ENCODE measurements at regions not wholly inside any gene's neighbourhood (a gene's known extent, or its start where the extent isn't known, plus 50 kb on each side); places are given as distances from the start of the nearest gene placed in this dataset.

DNA sequence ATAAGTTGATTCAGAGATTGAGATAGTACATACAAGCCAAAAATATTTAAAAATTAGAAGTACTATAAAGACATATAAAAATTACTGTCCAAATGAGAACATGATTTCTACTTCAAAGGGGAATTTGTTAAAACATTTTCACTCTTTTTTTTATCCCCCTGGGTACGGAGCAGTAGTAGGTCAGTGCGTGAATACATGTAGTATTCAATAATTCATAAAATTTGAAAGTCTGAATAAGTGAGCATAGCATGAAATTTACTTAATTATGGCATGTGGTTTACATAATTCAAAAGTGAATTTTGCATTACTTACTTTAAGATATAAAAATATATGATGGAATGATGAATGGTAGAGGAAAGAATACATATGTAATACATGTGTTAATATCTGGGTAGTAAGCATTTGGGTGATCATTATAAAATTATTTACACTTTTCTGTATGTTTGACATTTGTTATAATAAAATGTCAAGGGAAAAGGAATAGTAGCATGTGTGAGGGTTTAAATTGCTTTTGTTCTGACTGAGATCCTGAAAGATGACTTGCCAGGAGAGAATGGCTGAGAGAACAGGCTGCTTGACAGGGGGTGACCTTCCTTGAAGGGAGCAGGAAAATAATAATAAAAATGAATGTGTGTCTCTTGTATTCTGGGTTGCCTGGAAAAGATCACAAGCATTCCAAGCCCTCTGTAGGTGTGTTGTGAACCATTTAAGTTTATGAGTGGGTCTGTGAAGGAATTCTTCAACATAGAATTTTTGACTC lies 1178.8 kb downstream of the ZPLD1 start:
- no peak overlapping the region for H3K9ac ChIP-seq (ENCODE audit: low read length)
- no peaks in the 10 kb centered on the region for H3K4me1 ChIP-seq (ENCODE audit: control insufficient read depth, insufficient read depth, low read length)
- no peaks in the 10 kb centered on the region for H3K27me3 ChIP-seq (ENCODE audit: control insufficient read depth, insufficient read depth, low read length)
- no peak overlapping the region for H3K4me3 ChIP-seq (ENCODE audit: low read depth, low read length)
- H3K36me3 ChIP-seq (ENCODE audit: control insufficient read depth, insufficient read depth, low read length) = no peaks in the 10 kb centered on the region
- H3K9me3 ChIP-seq (ENCODE audit: control insufficient read depth, insufficient read depth, low read depth, low read length) = peaks cover under 1% of the 10 kb centered on the region; the same call in 1 of the 2 replicates
- no peak overlapping the region for H3K27ac ChIP-seq (ENCODE audit: low read depth, low read length)

DNA sequence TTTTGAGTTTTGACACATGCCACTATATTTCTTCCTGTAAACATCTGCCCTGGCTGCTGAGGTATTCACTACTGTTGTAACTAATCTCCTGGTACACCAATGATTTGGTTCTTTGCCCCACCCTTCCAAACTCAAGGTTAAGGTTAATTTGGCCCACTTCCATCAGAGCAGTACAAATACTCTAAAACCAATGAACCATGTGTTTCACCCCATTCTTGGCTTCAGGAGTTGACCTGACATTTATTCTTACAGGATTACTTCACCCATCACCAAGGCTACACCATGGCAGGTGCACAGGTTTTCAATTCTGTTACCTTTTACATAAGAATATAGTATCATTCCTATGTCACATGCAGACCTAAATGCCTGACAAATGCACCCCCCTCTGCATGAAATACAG lies 1179.9 kb downstream of the ZPLD1 start:
- no peaks in the 10 kb centered on the region for H3K4me1 ChIP-seq (ENCODE audit: control insufficient read depth, insufficient read depth, low read length)
- H3K27ac ChIP-seq (ENCODE audit: low read depth, low read length) = no peak overlapping the region
- H3K27me3 ChIP-seq (ENCODE audit: control insufficient read depth, insufficient read depth, low read length) = no peaks in the 10 kb centered on the region
- no peak overlapping the region for H3K9ac ChIP-seq (ENCODE audit: low read length)
- H3K36me3 ChIP-seq (ENCODE audit: control insufficient read depth, insufficient read depth, low read length) = no peaks in the 10 kb centered on the region
- no peak overlapping the region for H3K4me3 ChIP-seq (ENCODE audit: low read depth, low read length)
- peaks cover 9% of the 10 kb centered on the region for H3K9me3 ChIP-seq (ENCODE audit: control insufficient read depth, insufficient read depth, low read depth, low read length)

DNA sequence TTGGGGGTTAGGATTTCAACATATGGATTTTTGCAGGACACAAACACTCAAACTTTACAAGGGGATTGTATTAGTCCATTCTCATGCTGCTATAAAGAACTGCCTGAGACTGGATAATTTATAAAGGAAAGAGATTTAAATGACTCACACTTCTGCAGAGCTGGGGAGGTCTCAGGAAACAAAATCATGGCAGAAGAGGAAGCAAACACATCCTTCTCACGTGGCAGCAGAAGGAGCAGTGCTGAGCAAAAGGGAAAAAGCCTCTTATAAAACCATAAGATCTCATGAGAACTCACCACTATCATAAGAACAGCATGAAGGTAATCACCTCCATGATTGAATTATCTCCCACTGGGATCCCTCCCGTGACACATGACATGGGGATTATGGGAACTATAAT lies 1183.1 kb downstream of the ZPLD1 start:
- Histone ChIP-seq H3K4me1 (ENCODE audit: control insufficient read depth, insufficient read depth, low read length) (no peaks in the 10 kb centered on the region), H3K4me3 (ENCODE audit: low read depth, low read length) (no peak overlapping the region), H3K9me3 (ENCODE audit: control insufficient read depth, insufficient read depth, low read depth, low read length) (peaks cover 9% of the 10 kb centered on the region), H3K27me3 (ENCODE audit: control insufficient read depth, insufficient read depth, low read length) (no peaks in the 10 kb centered on the region), H3K27ac (ENCODE audit: low read depth, low read length) (no peak overlapping the region), H3K9ac (ENCODE audit: low read length) (no peak overlapping the region), H3K36me3 (ENCODE audit: control insufficient read depth, insufficient read depth, low read length) (no peaks in the 10 kb centered on the region)

DNA sequence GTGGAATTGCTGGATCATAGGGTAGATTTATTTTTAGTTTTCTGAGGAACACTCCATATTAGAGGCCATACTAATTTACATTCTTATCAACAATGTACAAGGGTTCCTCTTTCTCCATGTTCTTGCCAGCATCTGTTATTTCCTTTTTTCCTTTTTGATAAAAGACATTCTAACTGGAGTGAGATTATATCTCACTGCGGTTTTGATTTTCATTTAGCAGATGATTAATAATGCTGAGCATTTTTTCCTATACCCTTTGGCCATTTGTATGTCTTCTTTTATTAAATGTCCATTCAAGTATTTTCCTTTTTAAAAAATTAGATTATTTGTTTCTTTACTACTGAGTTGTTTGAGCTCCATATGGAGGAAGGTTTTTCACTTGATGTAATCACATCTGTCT lies 1189.5 kb downstream of the ZPLD1 start:
- peaks cover 3% of the 10 kb centered on the region for H3K9me3 ChIP-seq (ENCODE audit: control insufficient read depth, insufficient read depth, low read depth, low read length)
- H3K36me3 ChIP-seq (ENCODE audit: control insufficient read depth, insufficient read depth, low read length) = no peaks in the 10 kb centered on the region
- H3K27me3 ChIP-seq (ENCODE audit: control insufficient read depth, insufficient read depth, low read length) = no peaks in the 10 kb centered on the region
- H3K27ac ChIP-seq (ENCODE audit: low read depth, low read length) = no peak overlapping the region
- no peak overlapping the region for H3K9ac ChIP-seq (ENCODE audit: low read length)
- no peaks in the 10 kb centered on the region for H3K4me1 ChIP-seq (ENCODE audit: control insufficient read depth, insufficient read depth, low read length)
- H3K4me3 ChIP-seq (ENCODE audit: low read depth, low read length) = no peak overlapping the region

DNA sequence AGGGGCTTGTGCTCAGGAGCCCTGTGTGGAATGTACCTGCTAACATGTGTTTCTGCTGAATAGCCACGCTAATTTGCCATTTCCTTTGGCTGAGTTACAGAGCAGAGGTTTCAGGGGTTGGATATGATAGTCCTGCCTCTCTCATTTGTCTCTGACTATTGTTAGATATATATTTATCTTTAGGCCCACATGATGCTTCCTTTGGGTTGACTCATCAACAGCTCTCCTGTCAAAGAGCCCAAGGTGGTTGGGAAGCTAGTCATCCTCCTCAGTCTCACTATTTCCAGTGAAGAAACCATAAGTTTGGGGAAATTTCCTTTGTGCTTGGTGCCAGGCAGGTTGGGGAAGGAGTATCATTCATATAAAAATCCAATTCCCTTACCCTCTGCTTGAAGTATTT lies 1194.6 kb downstream of the ZPLD1 start:
- peaks cover 22% of the 10 kb centered on the region for H3K9me3 ChIP-seq (ENCODE audit: control insufficient read depth, insufficient read depth, low read depth, low read length)
- no peaks in the 10 kb centered on the region for H3K36me3 ChIP-seq (ENCODE audit: control insufficient read depth, insufficient read depth, low read length)
- no peak overlapping the region for H3K9ac ChIP-seq (ENCODE audit: low read length)
- H3K4me3 ChIP-seq (ENCODE audit: low read depth, low read length) = no peak overlapping the region
- H3K4me1 ChIP-seq (ENCODE audit: control insufficient read depth, insufficient read depth, low read length) = no peaks in the 10 kb centered on the region
- H3K27me3 ChIP-seq (ENCODE audit: control insufficient read depth, insufficient read depth, low read length) = no peaks in the 10 kb centered on the region
- H3K27ac ChIP-seq (ENCODE audit: low read depth, low read length) = no peak overlapping the region

DNA sequence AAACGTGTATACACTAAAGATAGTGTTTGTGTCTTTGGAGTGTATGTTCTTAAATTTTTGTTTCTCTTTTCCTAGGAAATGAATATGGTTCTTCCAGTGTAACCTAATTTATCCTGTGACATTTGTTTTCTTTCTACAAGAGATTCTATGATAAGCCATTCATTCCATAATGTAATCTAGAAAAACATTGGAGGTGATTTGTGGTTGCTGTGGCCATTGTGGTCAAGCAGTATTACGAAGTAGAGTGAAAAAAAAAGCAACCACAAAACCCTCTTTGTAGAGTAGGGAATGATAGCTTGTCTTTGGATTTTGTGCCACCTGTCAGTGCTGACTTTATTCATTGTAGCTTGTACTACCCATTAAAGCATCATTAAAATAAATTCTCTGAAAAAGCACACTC lies 1209.6 kb downstream of the ZPLD1 start:
- no peak overlapping the region for H3K4me3 ChIP-seq (ENCODE audit: low read depth, low read length)
- no peaks in the 10 kb centered on the region for H3K4me1 ChIP-seq (ENCODE audit: control insufficient read depth, insufficient read depth, low read length)
- H3K36me3 ChIP-seq (ENCODE audit: control insufficient read depth, insufficient read depth, low read length) = no peaks in the 10 kb centered on the region
- H3K9me3 ChIP-seq (ENCODE audit: control insufficient read depth, insufficient read depth, low read depth, low read length) = no peaks in the 10 kb centered on the region
- no peaks in the 10 kb centered on the region for H3K27me3 ChIP-seq (ENCODE audit: control insufficient read depth, insufficient read depth, low read length)
- H3K27ac ChIP-seq (ENCODE audit: low read depth, low read length) = no peak overlapping the region
- H3K9ac ChIP-seq (ENCODE audit: low read length) = no peak overlapping the region

DNA sequence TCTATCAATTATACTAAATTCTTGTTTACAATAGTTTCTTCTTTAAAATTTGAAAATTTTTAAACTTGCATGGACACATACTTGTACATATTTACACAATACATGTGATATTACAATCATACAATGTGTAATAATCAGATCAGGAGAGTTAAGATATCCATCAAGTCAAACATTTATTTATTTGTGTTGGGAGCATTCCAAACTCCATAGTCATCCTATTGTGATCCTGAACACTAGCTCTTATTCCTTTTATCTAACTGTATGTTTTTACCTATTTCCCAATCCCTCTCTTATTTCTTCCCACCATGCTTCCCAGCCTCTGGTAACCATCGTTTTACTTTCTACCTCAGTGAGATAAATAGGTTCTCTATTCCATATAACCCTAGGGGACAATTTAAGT lies 1219.2 kb downstream of the ZPLD1 start:
- no peak overlapping the region for H3K9ac ChIP-seq (ENCODE audit: low read length)
- H3K27me3 ChIP-seq (ENCODE audit: control insufficient read depth, insufficient read depth, low read length) = no peaks in the 10 kb centered on the region
- H3K9me3 ChIP-seq (ENCODE audit: control insufficient read depth, insufficient read depth, low read depth, low read length) = no peaks in the 10 kb centered on the region
- H3K36me3 ChIP-seq (ENCODE audit: control insufficient read depth, insufficient read depth, low read length) = no peaks in the 10 kb centered on the region
- no peak overlapping the region for H3K27ac ChIP-seq (ENCODE audit: low read depth, low read length)
- peaks cover 5% of the 10 kb centered on the region; the same call in 1 of the 2 replicates for H3K4me1 ChIP-seq (ENCODE audit: control insufficient read depth, insufficient read depth, low read length)
- no peak overlapping the region for H3K4me3 ChIP-seq (ENCODE audit: low read depth, low read length)

DNA sequence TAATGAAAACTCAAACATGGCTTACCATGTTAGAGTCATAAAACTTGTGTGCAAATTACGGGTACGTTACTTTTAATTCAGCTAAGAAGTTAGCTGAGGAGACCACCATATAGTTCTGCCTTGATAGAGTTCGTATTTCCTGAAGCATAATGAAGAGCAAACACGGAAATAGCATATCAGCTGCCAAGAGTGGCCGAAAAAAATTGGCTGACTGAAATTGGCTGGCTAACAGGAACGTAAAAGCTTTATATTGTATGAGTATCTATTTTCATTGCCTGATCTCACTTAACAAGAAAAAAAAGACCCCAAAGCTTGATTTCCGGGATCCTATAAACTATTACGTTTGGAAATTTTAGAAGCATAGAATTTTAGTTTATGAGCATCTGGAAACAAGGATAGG lies 1222.9 kb downstream of the ZPLD1 start:
- Histone ChIP-seq H3K36me3 (ENCODE audit: control insufficient read depth, insufficient read depth, low read length) (no peaks in the 10 kb centered on the region), H3K4me1 (ENCODE audit: control insufficient read depth, insufficient read depth, low read length) (peaks cover 5% of the 10 kb centered on the region; the same call in 1 of the 2 replicates), H3K27ac (ENCODE audit: low read depth, low read length) (no peak overlapping the region), H3K27me3 (ENCODE audit: control insufficient read depth, insufficient read depth, low read length) (no peaks in the 10 kb centered on the region), H3K9ac (ENCODE audit: low read length) (no peak overlapping the region), H3K9me3 (ENCODE audit: control insufficient read depth, insufficient read depth, low read depth, low read length) (no peaks in the 10 kb centered on the region), H3K4me3 (ENCODE audit: low read depth, low read length) (no peak overlapping the region)

DNA sequence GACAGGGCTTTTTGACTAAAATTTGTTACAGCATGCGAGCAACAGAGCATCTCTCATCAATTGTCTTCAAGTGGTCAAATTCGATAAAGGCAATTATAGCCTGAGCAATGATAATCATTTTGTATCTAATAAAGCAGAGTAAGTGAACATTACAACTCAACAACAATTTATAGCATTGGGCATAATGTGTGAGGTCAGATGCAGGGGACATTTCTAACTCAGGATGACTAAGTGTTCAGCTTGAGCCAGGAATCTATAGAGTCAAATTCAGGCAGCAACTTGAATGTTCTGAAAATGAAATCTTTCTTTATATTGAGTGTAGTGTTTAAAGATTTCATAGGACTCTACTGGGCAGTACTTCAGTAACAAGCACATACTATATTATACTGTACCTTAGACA lies 1226.0 kb downstream of the ZPLD1 start:
- Histone ChIP-seq H3K4me3 (ENCODE audit: low read depth, low read length) (no peak overlapping the region), H3K27ac (ENCODE audit: low read depth, low read length) (no peak overlapping the region), H3K9ac (ENCODE audit: low read length) (no peak overlapping the region), H3K9me3 (ENCODE audit: control insufficient read depth, insufficient read depth, low read depth, low read length) (no peaks in the 10 kb centered on the region), H3K4me1 (ENCODE audit: control insufficient read depth, insufficient read depth, low read length) (peaks cover 5% of the 10 kb centered on the region; the same call in 1 of the 2 replicates), H3K27me3 (ENCODE audit: control insufficient read depth, insufficient read depth, low read length) (no peaks in the 10 kb centered on the region), H3K36me3 (ENCODE audit: control insufficient read depth, insufficient read depth, low read length) (no peaks in the 10 kb centered on the region)

DNA sequence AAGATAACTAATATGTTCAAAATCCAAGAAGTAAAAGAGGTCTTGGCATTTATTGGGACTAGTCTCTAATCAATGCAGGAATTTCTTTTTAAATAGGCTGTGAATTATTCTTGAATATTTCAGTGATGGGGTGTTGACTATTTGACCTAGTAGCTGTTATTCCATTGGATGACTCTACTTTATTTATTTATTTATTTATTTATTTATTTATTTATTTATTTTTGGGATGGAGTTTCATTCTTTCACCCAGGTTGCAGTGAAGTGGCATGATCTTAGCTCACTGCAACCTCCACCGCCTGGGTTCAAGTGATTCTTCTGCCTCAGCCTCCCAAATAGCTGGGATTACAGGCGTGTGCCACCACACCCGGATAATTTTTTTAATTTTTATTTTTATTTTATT lies 1227.8 kb downstream of the ZPLD1 start:
- Histone ChIP-seq H3K27ac (ENCODE audit: low read depth, low read length) (no peak overlapping the region), H3K4me1 (ENCODE audit: control insufficient read depth, insufficient read depth, low read length) (no peaks in the 10 kb centered on the region), H3K27me3 (ENCODE audit: control insufficient read depth, insufficient read depth, low read length) (no peaks in the 10 kb centered on the region)

DNA sequence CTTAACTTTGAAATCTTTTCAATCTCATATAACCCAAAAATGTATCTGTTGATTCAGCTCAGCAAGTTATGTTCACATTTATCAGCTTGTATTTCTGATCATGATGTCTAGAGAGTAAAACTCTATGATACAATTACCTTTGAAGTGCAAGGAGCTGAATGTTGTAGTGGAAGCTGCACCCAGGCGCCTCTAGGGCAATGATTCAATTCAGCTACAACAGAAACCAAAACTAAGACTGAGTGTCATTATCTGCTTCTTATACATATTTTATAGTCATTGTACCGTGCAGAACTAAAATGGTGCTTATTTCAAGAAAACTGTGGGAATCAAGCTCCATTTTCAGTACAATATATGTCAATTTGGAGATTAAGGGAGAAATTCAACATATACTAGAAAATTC lies 1237.5 kb downstream of the ZPLD1 start:
- Histone ChIP-seq H3K27ac (ENCODE audit: low read depth, low read length) (no peak overlapping the region), H3K4me3 (ENCODE audit: low read depth, low read length) (no peak overlapping the region), H3K27me3 (ENCODE audit: control insufficient read depth, insufficient read depth, low read length) (no peaks in the 10 kb centered on the region), H3K36me3 (ENCODE audit: control insufficient read depth, insufficient read depth, low read length) (no peaks in the 10 kb centered on the region), H3K9ac (ENCODE audit: low read length) (no peak overlapping the region), H3K9me3 (ENCODE audit: control insufficient read depth, insufficient read depth, low read depth, low read length) (no peaks in the 10 kb centered on the region), H3K4me1 (ENCODE audit: control insufficient read depth, insufficient read depth, low read length) (no peaks in the 10 kb centered on the region)

More for the DNA sequence above, 1227.8 kb downstream of the ZPLD1 start:
- H3K9me3 ChIP-seq (ENCODE audit: control insufficient read depth, insufficient read depth, low read depth, low read length) = no peaks in the 10 kb centered on the region
- no peak overlapping the region for H3K9ac ChIP-seq (ENCODE audit: low read length)
- no peak overlapping the region for H3K4me3 ChIP-seq (ENCODE audit: low read depth, low read length)
- no peaks in the 10 kb centered on the region for H3K36me3 ChIP-seq (ENCODE audit: control insufficient read depth, insufficient read depth, low read length)
